ENCODE measurements at regions not wholly inside any gene's neighbourhood (a gene's known extent, or its start where the extent isn't known, plus 50 kb on each side); places are given as distances from the start of the nearest gene placed in this dataset.

- no peak for DNase-seq (ENCODE audit: low read depth in 2 of 2)
These were observed 456.5 kb upstream of the CPEB2 start for GRCh38 chr4:14545807-14546206.

GRCh38 chr4:14552119-14552518 lies 450.2 kb upstream of the CPEB2 start:
- DNase-seq (ENCODE audit: low read depth in 2 of 2), result no peak

- DNase-seq (ENCODE audit: low read depth in 2 of 2), result no peak
These were observed 442.6 kb upstream of the CPEB2 start for GRCh38 chr4:14559646-14560045.

GRCh38 chr4:14560577-14560976 lies 441.7 kb upstream of the CPEB2 start:
- DNase-seq (ENCODE audit: low read depth in 2 of 2), result no peak

- DNase-seq (ENCODE audit: low read depth in 2 of 2), result no peak
These were observed 439.4 kb upstream of the CPEB2 start for GRCh38 chr4:14562901-14563300.

- DNase-seq (ENCODE audit: low read depth in 2 of 2), result no peak
These were observed 438.0 kb upstream of the CPEB2 start for GRCh38 chr4:14564281-14564680.

- no peak for DNase-seq (ENCODE audit: low read depth in 2 of 2)
These were observed 435.8 kb upstream of the CPEB2 start for GRCh38 chr4:14566518-14566917.

GRCh38 chr4:14568351-14568750 lies 433.9 kb upstream of the CPEB2 start:
- DNase-seq (ENCODE audit: low read depth in 2 of 2), result no peak

- DNase-seq (ENCODE audit: low read depth in 2 of 2), result no peak
These were observed 427.0 kb upstream of the CPEB2 start for GRCh38 chr4:14575289-14575688.

GRCh38 chr4:14575919-14576318 lies 426.4 kb upstream of the CPEB2 start:
- DNase-seq (ENCODE audit: low read depth in 2 of 2), result no peak

GRCh38 chr4:14580061-14580460 lies 422.2 kb upstream of the CPEB2 start:
- no peak for DNase-seq (ENCODE audit: low read depth in 2 of 2)

- no peak for DNase-seq (ENCODE audit: low read depth in 2 of 2)
These were observed 420.5 kb upstream of the CPEB2 start for GRCh38 chr4:14581741-14582140.

- DNase-seq (ENCODE audit: low read depth in 2 of 2), result no peak
These were observed 419.6 kb upstream of the CPEB2 start for GRCh38 chr4:14582677-14583076.

GRCh38 chr4:14583331-14583730 lies 418.9 kb upstream of the CPEB2 start:
- no peak for DNase-seq (ENCODE audit: low read depth in 2 of 2)

- DNase-seq (ENCODE audit: low read depth in 2 of 2), result no peak
These were observed 418.5 kb upstream of the CPEB2 start for GRCh38 chr4:14583752-14584151.

- no peak for DNase-seq (ENCODE audit: low read depth in 2 of 2)
These were observed 409.3 kb upstream of the CPEB2 start for GRCh38 chr4:14592950-14593349.

- DNase-seq (ENCODE audit: low read depth in 2 of 2), result no peak
These were observed 406.3 kb upstream of the CPEB2 start for GRCh38 chr4:14596028-14596427.

GRCh38 chr4:14596437-14596836 lies 405.8 kb upstream of the CPEB2 start:
- no peak for DNase-seq (ENCODE audit: low read depth in 2 of 2)

GRCh38 chr4:14596904-14597303 lies 405.4 kb upstream of the CPEB2 start:
- no peak for DNase-seq (ENCODE audit: low read depth in 2 of 2)

- DNase-seq (ENCODE audit: low read depth in 2 of 2), result no peak
These were observed 400.1 kb upstream of the CPEB2 start for GRCh38 chr4:14602206-14602605.

- DNase-seq (ENCODE audit: low read depth in 2 of 2), result no peak
These were observed 395.3 kb upstream of the CPEB2 start for GRCh38 chr4:14607001-14607400.

- no peak for DNase-seq (ENCODE audit: low read depth in 2 of 2)
These were observed 394.7 kb upstream of the CPEB2 start for GRCh38 chr4:14607578-14607977.

GRCh38 chr4:14608630-14609029 lies 393.7 kb upstream of the CPEB2 start:
- DNase-seq (ENCODE audit: low read depth in 2 of 2), result no peak

- no peak for DNase-seq (ENCODE audit: low read depth in 2 of 2)
These were observed 387.4 kb upstream of the CPEB2 start for GRCh38 chr4:14614840-14615239.

- no peak for DNase-seq (ENCODE audit: low read depth in 2 of 2)
These were observed 386.6 kb upstream of the CPEB2 start for GRCh38 chr4:14615671-14616070.

Data from stimulated activated CD8-positive, alpha-beta memory T cell treated with anti-CD3 and anti-CD28 coated beads, Interleukin-2, amount 100 ng/mL, for 1 hour (primary cell).